OCI-LY7 (cell line): ENCODE measurements at regions not wholly inside any gene's neighbourhood (a gene's known extent, or its start where the extent isn't known, plus 50 kb on each side); places are given as distances from the start of the nearest gene placed in this dataset.

Source experiments
- BruUV-seq: library from RNA; stranded (reverse); fragments of 400-500 nt; replicated peaks from 2 replicates; lab custom pipeline; 2021; lab: Mats Ljungman, UMichigan
- CTCF ChIA-PET: fragments of 300-600 bp; sonication (Branson Sonifier 250); formaldehyde crosslinking; loops from one replicate; lab custom pipeline; 2022; ENCODE audit warnings: antibody characterized with exemption; ENCODE audit not compliant: unreplicated experiment; lab: Charles Lee
- POLR2A ChIA-PET: fragments of 300-600 bp; sonication (Branson Sonifier 250); formaldehyde crosslinking; loops from one replicate; lab custom pipeline; 2022; ENCODE audit warnings: antibody characterized with exemption; lab: Charles Lee
- DNase-seq: peaks from one replicate; pipeline ENCODE4 v3.0.0-alpha.2; 2015; ENCODE audit warnings: low spot score
- H2AFZ ChIP-seq: fragments of 200-600 bp; sonication (generic), shearing (Covaris generic); 2 replicates; pipeline ENCODE4 v1.6.1; 2014; ENCODE audit warnings: mild to moderate bottlenecking, antibody characterized with exemption, low read length, moderate library complexity
- H3K27ac ChIP-seq: fragments of 200-600 bp; sonication (generic); 2 replicates; pipeline ENCODE4 v1.5.1; 2014; ENCODE audit warnings: mixed run types, low read depth, mild to moderate bottlenecking, moderate library complexity, low read length, inconsistent platforms; ENCODE audit not compliant: poor library complexity, severe bottlenecking
- H3K36me3 ChIP-seq: fragments of 200-600 bp; sonication (generic); 2 replicates; pipeline ENCODE4 v1.6.1; 2014; ENCODE audit warnings: mild to moderate bottlenecking, antibody characterized with exemption, low read length, moderate library complexity, mixed read lengths; ENCODE audit not compliant: insufficient read depth
- H3K4me1 ChIP-seq: fragments of 200-600 bp; sonication (generic); 2 replicates; pipeline ENCODE4 v1.5.1; 2014; ENCODE audit warnings: mild to moderate bottlenecking, low read length; ENCODE audit not compliant: insufficient read depth, poor library complexity, severe bottlenecking
- H3K4me2 ChIP-seq: fragments of 200-600 bp; sonication (generic); 2 replicates; pipeline ENCODE4 v1.6.1; 2014; ENCODE audit warnings: mild to moderate bottlenecking, low read length
- H3K4me3 ChIP-seq: fragments of 200-600 bp; sonication (generic); 2 replicates; pipeline ENCODE4 v1.5.1; 2014; ENCODE audit warnings: mild to moderate bottlenecking, low read depth, low read length; ENCODE audit not compliant: poor library complexity, severe bottlenecking
- H3K79me2 ChIP-seq: fragments of 200-600 bp; sonication (generic); 2 replicates; pipeline ENCODE4 v1.6.1; 2016; ENCODE audit warnings: low read depth, mild to moderate bottlenecking, low read length, moderate library complexity, mixed read lengths; ENCODE audit not compliant: insufficient read depth
- H3K9me2 ChIP-seq: fragments of 200-600 bp; sonication (generic); 2 replicates; pipeline ENCODE4 v1.6.1; 2016; ENCODE audit warnings: mild to moderate bottlenecking, low read length, mixed read lengths; ENCODE audit not compliant: insufficient read depth
- H3K9me3 ChIP-seq: fragments of 200-600 bp; sonication (generic); 2 replicates; pipeline ENCODE4 v1.6.1; 2014; ENCODE audit warnings: mild to moderate bottlenecking, mixed run types, low read length, mixed read lengths
- H4K20me1 ChIP-seq: fragments of 200-600 bp; sonication (generic); 2 replicates; pipeline ENCODE4 v1.6.1; 2014; ENCODE audit warnings: mild to moderate bottlenecking, antibody characterized with exemption, low read length, moderate library complexity, mixed read lengths; ENCODE audit not compliant: insufficient read depth
- EZH2phosphoT487 ChIP-seq: fragments of 200-600 bp; sonication (generic); IDR thresholded peaks from 2 replicates; pipeline ENCODE4 v1.6.1; 2018; ENCODE audit warnings: low read depth, borderline replicate concordance, mild to moderate bottlenecking, mixed run types, antibody characterized with exemption, low read length, moderate library complexity, mixed read lengths
- intact Hi-C: fragments of 100-400 bp; cut with micrococcal nuclease; formaldehyde crosslinking; loops from one replicate; pipeline ENCODE4 v1.10.0; 2022; ENCODE audit not compliant: unreplicated experiment
- TF ChIP-seq, protein P1 (sequence below): fragments of 200-600 bp; sonication (generic); conservative IDR thresholded peaks from 2 replicates; pipeline ENCODE4 v1.5.1; 2014; ENCODE audit warnings: mild to moderate bottlenecking, antibody characterized with exemption, low read length, moderate library complexity, mixed read lengths

DNA sequence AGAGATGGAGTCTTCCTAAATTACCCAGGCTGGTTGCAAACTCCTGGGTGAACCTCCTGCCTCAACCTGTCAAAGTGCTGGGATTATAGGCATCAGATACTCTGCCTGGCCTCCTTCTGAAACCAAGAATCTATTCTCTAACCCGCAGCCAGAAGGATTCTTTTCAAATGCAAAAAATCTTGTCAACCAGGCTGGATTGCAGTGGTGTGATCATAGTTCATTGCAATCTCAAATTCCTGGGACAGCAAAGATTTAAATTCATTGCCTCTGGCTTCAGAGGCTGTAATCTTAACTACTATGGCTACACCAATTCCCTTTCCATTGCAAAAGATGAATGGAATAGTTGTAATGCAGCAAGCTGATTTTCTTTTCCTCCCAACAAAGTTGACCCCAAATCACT is 106.3 kb upstream of the TBX3 start:
- ChIA-PET CTCF (no interaction called here), POLR2A (no interaction called here)
- Histone ChIP-seq H3K9me2 (no peaks in the 10 kb centered on the region), H4K20me1 (no peaks in the 10 kb centered on the region), H3K9me3 (no peaks in the 10 kb centered on the region), H3K27ac (no peak overlapping the region), H3K4me3 (no peak overlapping the region), H3K4me2 (no peak overlapping the region), H3K36me3 (no peaks in the 10 kb centered on the region), H3K79me2 (no peaks in the 10 kb centered on the region), H3K4me1 (no peaks in the 10 kb centered on the region), H2AFZ (no peak overlapping the region)
- DNase-seq, result no peak
- TF ChIP-seq, protein P1, sequence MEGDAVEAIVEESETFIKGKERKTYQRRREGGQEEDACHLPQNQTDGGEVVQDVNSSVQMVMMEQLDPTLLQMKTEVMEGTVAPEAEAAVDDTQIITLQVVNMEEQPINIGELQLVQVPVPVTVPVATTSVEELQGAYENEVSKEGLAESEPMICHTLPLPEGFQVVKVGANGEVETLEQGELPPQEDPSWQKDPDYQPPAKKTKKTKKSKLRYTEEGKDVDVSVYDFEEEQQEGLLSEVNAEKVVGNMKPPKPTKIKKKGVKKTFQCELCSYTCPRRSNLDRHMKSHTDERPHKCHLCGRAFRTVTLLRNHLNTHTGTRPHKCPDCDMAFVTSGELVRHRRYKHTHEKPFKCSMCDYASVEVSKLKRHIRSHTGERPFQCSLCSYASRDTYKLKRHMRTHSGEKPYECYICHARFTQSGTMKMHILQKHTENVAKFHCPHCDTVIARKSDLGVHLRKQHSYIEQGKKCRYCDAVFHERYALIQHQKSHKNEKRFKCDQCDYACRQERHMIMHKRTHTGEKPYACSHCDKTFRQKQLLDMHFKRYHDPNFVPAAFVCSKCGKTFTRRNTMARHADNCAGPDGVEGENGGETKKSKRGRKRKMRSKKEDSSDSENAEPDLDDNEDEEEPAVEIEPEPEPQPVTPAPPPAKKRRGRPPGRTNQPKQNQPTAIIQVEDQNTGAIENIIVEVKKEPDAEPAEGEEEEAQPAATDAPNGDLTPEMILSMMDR, result no peak
- TF ChIP-seq EZH2phosphoT487, result no peak
- no TSS peak for BruUV-seq
- intact Hi-C loops, result no loop called here

DNA sequence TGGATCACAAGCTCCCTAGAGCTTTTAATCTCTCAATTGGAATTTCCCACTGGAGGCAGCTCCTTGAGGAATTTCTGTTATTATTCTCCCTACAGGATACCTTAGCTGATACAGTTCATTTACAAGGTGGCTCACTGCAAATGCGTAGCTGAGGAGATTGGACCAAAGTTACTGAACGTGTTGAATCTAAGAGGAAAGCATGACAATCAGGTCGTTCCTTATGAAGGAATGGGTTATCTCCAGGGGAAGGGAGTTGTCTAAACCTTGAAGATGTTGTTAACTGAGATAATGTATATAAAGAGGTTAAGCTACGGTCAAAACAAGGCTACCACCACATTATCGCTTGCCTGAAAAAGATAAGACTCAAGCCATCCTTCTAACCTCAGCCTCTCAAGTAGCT is 105.8 kb upstream of the TBX3 start:
- no TSS peak for BruUV-seq
- Histone ChIP-seq H3K9me3 (no peaks in the 10 kb centered on the region), H2AFZ (no peak overlapping the region), H3K4me2 (no peak overlapping the region), H3K4me1 (no peaks in the 10 kb centered on the region), H4K20me1 (no peaks in the 10 kb centered on the region), H3K27ac (no peak overlapping the region), H3K36me3 (no peaks in the 10 kb centered on the region), H3K79me2 (no peaks in the 10 kb centered on the region), H3K9me2 (no peaks in the 10 kb centered on the region), H3K4me3 (no peak overlapping the region)
- CTCF ChIA-PET, result no interaction called here
- POLR2A ChIA-PET, result no interaction called here
- intact Hi-C loops, result no loop called here
- DNase-seq, result no peak
- no peak for TF ChIP-seq EZH2phosphoT487
- TF ChIP-seq, protein P1, result no peak

DNA sequence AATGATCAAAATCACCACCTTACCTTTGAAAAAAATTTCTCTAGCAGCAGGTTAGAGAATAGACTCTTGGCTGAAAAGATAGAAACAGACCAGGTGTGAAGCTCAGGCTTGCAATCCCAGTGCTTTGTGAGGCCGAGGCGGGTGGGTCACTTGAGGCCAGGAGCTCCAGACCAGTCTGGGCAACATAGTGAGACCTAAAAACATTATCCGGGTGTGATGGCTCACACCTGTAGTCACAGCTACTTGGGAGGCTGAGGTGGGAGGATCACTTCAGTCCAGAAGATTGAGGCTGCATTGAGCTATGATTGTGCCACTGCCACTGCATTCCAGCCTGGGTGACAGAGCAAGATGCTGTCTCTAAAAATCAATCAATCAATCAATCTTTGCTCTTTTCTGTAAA is 105.3 kb upstream of the TBX3 start:
- ChIA-PET CTCF (no interaction called here), POLR2A (no interaction called here)
- no peaks in the 10 kb centered on the region for H3K9me3 ChIP-seq
- H4K20me1 ChIP-seq, result no peaks in the 10 kb centered on the region
- DNase-seq, result no peak
- no TSS peak for BruUV-seq
- H3K27ac ChIP-seq, result no peak overlapping the region
- H2AFZ ChIP-seq, result no peak overlapping the region
- no peaks in the 10 kb centered on the region for H3K9me2 ChIP-seq
- H3K4me3 ChIP-seq, result no peak overlapping the region
- no peak overlapping the region for H3K4me2 ChIP-seq
- H3K36me3 ChIP-seq, result no peaks in the 10 kb centered on the region
- no peaks in the 10 kb centered on the region for H3K79me2 ChIP-seq
- H3K4me1 ChIP-seq, result no peaks in the 10 kb centered on the region
- TF ChIP-seq, protein P1, result no peak
- no peak for TF ChIP-seq EZH2phosphoT487
- intact Hi-C loops, result no loop called here
